RWPE1 (cell line): ENCODE measurements at regions not wholly inside any gene's neighbourhood (a gene's known extent, or its start where the extent isn't known, plus 50 kb on each side); places are given as distances from the start of the nearest gene placed in this dataset.

Experiments
- CTCF ChIA-PET: fragments of 350-600 bp; sonication (Branson Sonifier 250); formaldehyde crosslinking; extraction: SDS; loops from one replicate; lab custom pipeline; 2021; lab: Yijun Ruan, JAX
- POLR2A ChIA-PET: fragments of 400-600 bp; formaldehyde crosslinking; extraction: SDS; loops from one replicate; lab custom pipeline; 2020; ENCODE audit warnings: antibody characterized with exemption; ENCODE audit not compliant: low non-redundant PET; lab: Yijun Ruan, JAX
- DNase-seq: peaks from one replicate; pipeline ENCODE4 v3.0.0; 2012; ENCODE audit warnings: low spot score
- H3K27ac ChIP-seq: fragments of 450-650 bp; 2 replicates; pipeline ENCODE4 v1.5.1; 2017
- TF ChIP-seq, protein P1 (sequence below): fragments of 450-650 bp; conservative IDR thresholded peaks from 2 replicates; pipeline ENCODE4 v1.5.1; 2017; ENCODE audit warnings: low read depth, mild to moderate bottlenecking

DNA sequence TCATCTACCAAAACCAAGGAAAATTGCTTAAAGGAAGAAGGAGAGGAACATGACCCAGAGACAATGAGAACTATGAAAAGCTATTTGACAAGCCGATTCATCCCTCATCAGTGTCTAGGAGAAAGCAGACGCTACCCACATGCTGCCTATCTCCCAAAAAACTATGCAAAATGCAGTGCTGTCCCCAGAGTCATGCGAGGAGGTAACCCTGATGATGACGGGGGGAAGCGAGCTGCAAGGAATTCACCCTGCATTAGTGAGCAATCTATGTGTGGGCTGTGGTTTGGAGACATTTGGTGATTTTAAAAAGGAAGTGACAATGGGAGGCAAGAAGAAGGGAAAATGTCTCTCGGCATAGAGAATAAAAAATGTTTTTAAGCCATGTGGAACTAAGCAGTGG is 472.7 kb downstream of the CMPK2 start:
- POLR2A ChIA-PET, result no interaction called here
- no peak overlapping the region for H3K27ac ChIP-seq
- TF ChIP-seq, protein P1, sequence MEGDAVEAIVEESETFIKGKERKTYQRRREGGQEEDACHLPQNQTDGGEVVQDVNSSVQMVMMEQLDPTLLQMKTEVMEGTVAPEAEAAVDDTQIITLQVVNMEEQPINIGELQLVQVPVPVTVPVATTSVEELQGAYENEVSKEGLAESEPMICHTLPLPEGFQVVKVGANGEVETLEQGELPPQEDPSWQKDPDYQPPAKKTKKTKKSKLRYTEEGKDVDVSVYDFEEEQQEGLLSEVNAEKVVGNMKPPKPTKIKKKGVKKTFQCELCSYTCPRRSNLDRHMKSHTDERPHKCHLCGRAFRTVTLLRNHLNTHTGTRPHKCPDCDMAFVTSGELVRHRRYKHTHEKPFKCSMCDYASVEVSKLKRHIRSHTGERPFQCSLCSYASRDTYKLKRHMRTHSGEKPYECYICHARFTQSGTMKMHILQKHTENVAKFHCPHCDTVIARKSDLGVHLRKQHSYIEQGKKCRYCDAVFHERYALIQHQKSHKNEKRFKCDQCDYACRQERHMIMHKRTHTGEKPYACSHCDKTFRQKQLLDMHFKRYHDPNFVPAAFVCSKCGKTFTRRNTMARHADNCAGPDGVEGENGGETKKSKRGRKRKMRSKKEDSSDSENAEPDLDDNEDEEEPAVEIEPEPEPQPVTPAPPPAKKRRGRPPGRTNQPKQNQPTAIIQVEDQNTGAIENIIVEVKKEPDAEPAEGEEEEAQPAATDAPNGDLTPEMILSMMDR, result no peak
- DNase-seq, result no peak
- CTCF ChIA-PET, result no interaction called here

DNA sequence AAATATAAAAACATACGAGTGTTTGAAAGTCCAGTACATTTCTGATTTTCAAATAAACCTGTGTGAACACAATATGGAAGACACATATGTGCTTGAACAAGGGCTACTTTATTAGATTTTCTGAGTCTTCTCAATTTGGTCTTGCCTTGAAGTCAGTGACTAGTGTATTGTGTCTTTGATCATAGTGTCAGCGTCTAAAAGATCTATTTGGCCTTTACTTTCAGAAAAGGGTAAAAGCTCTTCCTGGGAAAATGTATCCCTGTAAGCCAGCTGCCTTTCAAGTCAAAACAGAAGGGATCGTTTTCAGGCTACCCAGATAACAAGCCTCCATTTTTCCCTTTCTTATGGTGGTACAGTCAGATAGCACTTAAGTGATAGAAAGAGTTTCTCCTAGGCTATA is 471.9 kb downstream of the CMPK2 start:
- CTCF ChIA-PET, result interaction anchor here (0.6 kb wide), 1 partner anchor 503 kb away, joined by 3 read pairs; no protein-coding TSS in a partner anchor

DNA sequence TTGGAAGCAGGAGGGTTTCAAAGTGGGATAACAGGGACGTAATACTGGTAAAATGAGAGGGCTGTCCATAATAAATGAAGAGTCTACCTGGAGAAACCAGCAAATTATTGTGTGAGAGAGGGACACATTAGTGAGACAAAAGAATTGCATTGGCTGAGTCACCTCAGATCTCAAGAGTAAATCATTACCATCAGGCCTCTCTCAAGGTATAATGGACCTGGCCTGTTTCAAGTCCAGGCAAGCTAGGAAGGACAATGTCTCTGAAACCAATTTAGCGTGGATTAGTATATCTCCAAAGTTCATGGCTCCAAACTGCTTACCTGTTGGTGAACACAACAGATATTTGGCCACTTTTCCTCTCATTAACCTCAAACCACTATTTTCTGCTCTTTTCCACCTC is 471.4 kb downstream of the CMPK2 start:
- TF ChIP-seq, protein P1, result no peak
- no peak for DNase-seq
- POLR2A ChIA-PET, result no interaction called here

More for the DNA sequence above, 471.9 kb downstream of the CMPK2 start:
- H3K27ac ChIP-seq, result no peak overlapping the region
- POLR2A ChIA-PET, result no interaction called here
- no peak for DNase-seq
- TF ChIP-seq, protein P1, result no peak

DNA sequence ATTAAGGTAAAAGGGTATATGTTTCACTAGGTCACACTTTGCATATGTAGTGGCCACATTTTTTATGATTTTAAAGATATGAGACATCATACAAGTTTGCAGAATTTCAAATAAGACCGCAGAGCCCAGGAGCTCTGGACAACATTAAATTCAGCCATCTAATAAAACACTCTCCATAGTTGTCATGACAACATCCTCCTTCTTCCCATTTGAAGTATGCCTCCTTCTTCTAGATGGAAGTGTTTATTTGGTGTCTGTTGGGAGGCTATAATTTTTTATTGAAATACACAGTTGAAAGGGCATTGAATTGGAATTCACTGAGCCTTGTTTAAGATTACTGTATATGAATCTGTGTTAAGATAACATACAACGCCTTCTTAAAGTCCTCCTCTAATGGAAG is 467.3 kb downstream of the CMPK2 start:
- TF ChIP-seq, protein P1, result no peak
- DNase-seq, result no peak
- CTCF ChIA-PET, result no interaction called here
- POLR2A ChIA-PET, result no interaction called here
- H3K27ac ChIP-seq, result no peak overlapping the region

More for the DNA sequence above, 471.4 kb downstream of the CMPK2 start:
- no peak overlapping the region for H3K27ac ChIP-seq
- CTCF ChIA-PET, result interaction anchor here (0.6 kb wide), 1 partner anchor 503 kb away, joined by 3 read pairs; no protein-coding TSS in a partner anchor

DNA sequence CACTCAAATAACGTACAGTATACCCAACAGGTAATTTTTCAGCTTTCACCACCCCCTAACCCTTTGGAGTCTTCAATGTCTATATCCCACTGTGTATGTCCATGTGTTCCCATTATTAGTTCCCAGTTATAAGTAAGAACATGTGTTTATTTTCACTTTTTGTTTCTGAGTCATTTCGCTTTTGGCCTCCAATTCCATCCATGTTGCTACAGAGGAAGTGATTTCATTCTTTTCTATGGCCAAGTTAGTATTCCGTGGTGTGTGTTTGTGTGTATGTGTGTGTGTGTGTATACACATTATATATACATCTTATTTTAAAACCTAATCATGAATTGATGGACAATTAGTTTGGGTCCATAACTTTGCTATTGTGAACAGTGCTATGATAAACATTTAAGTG is 464.4 kb downstream of the CMPK2 start:
- POLR2A ChIA-PET, result no interaction called here
- no peak overlapping the region for H3K27ac ChIP-seq
- CTCF ChIA-PET, result no interaction called here
- TF ChIP-seq, protein P1, result no peak
- no peak for DNase-seq

DNA sequence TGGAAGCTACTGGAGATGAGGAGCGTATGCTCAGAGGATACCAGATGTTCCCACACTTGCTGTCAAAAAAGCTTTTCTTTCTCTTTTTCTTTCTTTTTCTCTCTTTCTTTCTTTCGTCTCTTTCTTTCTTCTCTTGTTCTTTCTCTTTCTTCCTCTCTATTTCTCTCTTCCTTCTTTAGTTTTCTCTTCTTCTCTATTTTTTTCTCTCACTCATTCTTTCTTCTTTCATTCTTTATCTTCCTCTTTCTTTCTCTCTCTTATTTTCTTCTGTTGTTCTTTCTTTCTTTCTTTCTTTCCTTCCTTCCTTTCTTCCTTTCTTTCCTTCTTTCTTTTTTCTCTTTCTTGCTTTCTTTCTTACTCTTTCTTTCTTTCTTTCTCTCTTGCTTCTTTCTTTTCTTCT is 457.6 kb downstream of the CMPK2 start:
- no peak overlapping the region for H3K27ac ChIP-seq
- TF ChIP-seq, protein P1, result no peak
- ChIA-PET CTCF (no interaction called here), POLR2A (no interaction called here)
- DNase-seq, result no peak

DNA sequence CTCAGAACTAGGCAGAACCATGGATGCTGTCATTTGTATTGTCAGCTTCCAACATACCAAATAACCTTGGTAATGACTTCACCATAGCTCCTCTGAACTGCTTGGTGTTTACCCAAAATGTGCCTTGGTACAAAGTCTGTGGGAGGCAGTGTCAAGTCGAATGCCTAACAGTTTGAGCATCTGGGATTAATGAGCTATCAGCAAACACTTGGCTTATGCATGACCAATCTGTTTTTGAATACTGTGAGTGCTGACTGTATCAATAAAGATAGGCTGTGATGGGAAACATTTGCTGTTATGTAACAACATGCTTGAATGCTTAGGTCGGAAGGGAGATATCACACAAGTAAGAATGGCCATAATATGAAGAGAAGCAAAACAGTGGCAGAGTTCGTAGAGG is 455.4 kb downstream of the CMPK2 start:
- TF ChIP-seq, protein P1, result no peak
- POLR2A ChIA-PET, result no interaction called here
- CTCF ChIA-PET, result no interaction called here
- no peak overlapping the region for H3K27ac ChIP-seq
- DNase-seq, result no peak
